Colonic mucosa (tissue), 4 donors: ENCODE measurements at regions not wholly inside any gene's neighbourhood (a gene's known extent, or its start where the extent isn't known, plus 50 kb on each side); places are given as distances from the start of the nearest gene placed in this dataset.

Source experiments
- DNase-seq: peaks from one replicate; pipeline ENCODE4 v3.0.0-alpha.2; 2020
- H3K27ac ChIP-seq: fragments of 200-600 bp; one replicate; pipeline ENCODE4 v1.8.0; 2021
- H3K27me3 ChIP-seq: fragments of 200-600 bp; one replicate; pipeline ENCODE4 v1.8.0; 2021
- H3K36me3 ChIP-seq: fragments of 200-600 bp; one replicate; pipeline ENCODE4 v1.8.0; 2021
- H3K4me1 ChIP-seq: fragments of 200-600 bp; one replicate; pipeline ENCODE4 v1.8.0; 2021; ENCODE audit warnings: mild to moderate bottlenecking
- H3K4me3 ChIP-seq: fragments of 200-600 bp; one replicate; pipeline ENCODE4 v1.8.0; 2021
- H3K9ac ChIP-seq, 2 donors: one replicate each; pipeline ENCODE4 v1.7.0; 2013; ENCODE audit warnings: control low read depth in 2 of 2, low read depth in 2 of 2, low read length in 2 of 2
- H3K9me3 ChIP-seq: fragments of 200-600 bp; one replicate; pipeline ENCODE4 v1.8.0; 2021
- intact Hi-C: fragments of 100-400 bp; cut with DNase I; formaldehyde crosslinking; loops from one replicate; pipeline ENCODE4 v1.14.1; 2022
- TF ChIP-seq, protein P1 (sequence below): fragments of 200-600 bp; IDR thresholded peaks from one replicate; pipeline ENCODE4 v1.8.0; 2022; ENCODE audit warnings: antibody characterized with exemption, mild to moderate bottlenecking
- donor health status: healthy.
- donor health status: DM: no; HTN: no; CAD: no.
- donor health status: DM: no; HTN: no; CAD: no.

DNA sequence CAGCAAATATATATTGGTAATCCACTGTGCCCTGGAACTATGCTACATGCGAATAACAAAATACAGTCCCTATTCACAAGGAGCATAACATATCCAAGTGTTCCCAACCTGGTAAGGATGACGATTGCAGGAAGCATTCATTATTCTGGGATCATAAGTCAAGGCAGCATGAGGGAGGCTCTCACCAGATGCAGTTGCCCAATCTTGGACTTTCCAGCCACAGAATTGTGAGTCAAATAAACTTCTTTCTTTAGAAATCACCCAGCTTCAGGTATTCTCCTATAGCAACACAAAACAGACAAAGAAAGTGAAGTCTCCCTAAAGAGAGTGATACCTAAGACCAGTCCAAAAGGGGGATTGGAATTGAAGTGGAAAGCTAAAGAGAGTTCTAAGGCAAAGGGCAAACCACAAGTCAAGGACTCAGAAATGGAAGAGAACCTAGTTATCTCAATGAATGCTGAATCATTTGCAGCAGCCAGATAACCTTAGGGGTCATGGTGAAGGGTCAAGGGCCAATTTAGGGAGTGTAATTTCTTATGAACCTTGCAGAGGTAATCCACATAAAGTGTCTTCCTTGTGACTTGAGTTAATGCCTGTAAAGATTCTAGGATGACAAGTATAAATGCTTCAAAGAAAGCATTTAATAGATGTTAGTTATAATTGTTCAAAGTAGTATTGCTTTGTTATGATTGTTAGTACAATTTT lies 103.1 kb upstream of the PCDH7 start:
- Histone ChIP-seq H3K9ac (no peak overlapping the region), H3K27ac (no peak overlapping the region), H3K36me3 (no peaks in the 10 kb centered on the region), H3K27me3 (no peaks in the 10 kb centered on the region), H3K9me3 (no peaks in the 10 kb centered on the region), H3K4me1 (no peaks in the 10 kb centered on the region), H3K4me3 (no peak overlapping the region)
- TF ChIP-seq, protein P1, sequence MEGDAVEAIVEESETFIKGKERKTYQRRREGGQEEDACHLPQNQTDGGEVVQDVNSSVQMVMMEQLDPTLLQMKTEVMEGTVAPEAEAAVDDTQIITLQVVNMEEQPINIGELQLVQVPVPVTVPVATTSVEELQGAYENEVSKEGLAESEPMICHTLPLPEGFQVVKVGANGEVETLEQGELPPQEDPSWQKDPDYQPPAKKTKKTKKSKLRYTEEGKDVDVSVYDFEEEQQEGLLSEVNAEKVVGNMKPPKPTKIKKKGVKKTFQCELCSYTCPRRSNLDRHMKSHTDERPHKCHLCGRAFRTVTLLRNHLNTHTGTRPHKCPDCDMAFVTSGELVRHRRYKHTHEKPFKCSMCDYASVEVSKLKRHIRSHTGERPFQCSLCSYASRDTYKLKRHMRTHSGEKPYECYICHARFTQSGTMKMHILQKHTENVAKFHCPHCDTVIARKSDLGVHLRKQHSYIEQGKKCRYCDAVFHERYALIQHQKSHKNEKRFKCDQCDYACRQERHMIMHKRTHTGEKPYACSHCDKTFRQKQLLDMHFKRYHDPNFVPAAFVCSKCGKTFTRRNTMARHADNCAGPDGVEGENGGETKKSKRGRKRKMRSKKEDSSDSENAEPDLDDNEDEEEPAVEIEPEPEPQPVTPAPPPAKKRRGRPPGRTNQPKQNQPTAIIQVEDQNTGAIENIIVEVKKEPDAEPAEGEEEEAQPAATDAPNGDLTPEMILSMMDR: no peak
- no peak for DNase-seq
- intact Hi-C loops: no loop called here

DNA sequence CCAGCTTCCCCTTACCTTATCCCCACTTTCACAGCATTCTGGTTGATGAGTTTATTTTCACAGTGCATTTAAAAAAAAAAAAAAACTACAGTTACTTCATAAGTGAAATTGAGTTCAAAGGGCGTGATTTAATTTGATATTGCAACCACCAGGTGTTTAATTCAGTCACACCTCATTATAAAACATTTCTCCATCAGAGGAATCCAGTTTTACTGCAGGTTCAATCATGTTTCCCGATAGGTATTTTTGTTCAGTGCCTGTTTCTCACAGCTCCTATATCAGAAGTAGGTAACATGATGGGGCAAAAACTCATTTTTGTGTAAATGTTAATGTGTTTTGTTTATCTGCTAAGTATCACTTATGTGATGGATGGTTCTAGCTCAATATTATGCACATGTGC lies 102.3 kb upstream of the PCDH7 start:
- no peak overlapping the region for H3K27ac ChIP-seq
- TF ChIP-seq, protein P1: no peak
- intact Hi-C loops: no loop called here
- H3K9me3 ChIP-seq: no peaks in the 10 kb centered on the region
- H3K27me3 ChIP-seq: no peaks in the 10 kb centered on the region
- H3K4me3 ChIP-seq: no peak overlapping the region
- H3K36me3 ChIP-seq: no peaks in the 10 kb centered on the region
- H3K9ac ChIP-seq: no peak overlapping the region
- no peak for DNase-seq
- H3K4me1 ChIP-seq: no peaks in the 10 kb centered on the region

DNA sequence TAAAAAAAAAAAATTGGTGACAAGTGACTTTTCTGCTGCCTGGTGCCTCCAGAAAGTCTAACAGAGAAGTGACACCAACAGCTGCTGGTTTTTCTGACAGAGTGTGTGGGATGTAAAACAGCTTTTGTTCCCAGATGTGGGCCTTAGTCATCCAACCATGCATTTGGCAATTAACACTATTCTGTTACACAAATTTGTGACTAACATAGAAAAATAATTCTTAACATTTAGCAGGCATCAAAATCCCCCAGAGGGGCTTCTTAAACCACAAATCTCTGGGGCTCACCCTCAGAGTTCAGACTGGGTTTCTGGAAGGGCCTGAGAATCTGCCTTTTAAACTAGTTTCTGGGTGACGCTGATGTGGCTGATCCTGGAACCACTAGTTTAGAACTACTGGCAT lies 100.5 kb upstream of the PCDH7 start:
- no peak overlapping the region for H3K27ac ChIP-seq
- DNase-seq: no peak
- H3K27me3 ChIP-seq: no peaks in the 10 kb centered on the region
- TF ChIP-seq, protein P1: no peak
- no peak overlapping the region for H3K4me3 ChIP-seq
- H3K4me1 ChIP-seq: no peaks in the 10 kb centered on the region
- H3K9me3 ChIP-seq: no peaks in the 10 kb centered on the region
- no peaks in the 10 kb centered on the region for H3K36me3 ChIP-seq
- H3K9ac ChIP-seq: no peak overlapping the region
- intact Hi-C loops: no loop called here

DNA sequence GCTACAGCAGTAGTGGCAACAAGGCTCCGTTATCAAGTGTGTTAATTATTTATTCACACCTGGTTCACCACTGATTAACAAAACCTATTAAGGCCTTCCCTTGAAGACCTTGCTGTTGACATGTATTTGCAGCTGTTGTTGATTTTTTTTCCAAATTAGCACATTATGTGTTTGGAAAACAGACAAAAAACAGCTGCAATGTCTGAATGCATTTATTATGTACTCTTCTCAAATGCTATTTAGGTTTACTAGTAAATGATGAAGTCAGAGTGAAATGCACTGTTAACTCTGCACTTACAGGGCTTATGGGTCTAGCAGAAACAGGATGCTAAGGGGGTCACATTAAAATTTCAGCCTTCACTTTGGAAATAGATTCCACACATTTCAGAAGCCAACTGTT lies 99.5 kb upstream of the PCDH7 start:
- Histone ChIP-seq H3K4me3 (no peak overlapping the region), H3K27me3 (no peaks in the 10 kb centered on the region), H3K9me3 (no peaks in the 10 kb centered on the region), H3K27ac (no peak overlapping the region), H3K9ac (no peak overlapping the region), H3K36me3 (no peaks in the 10 kb centered on the region), H3K4me1 (no peaks in the 10 kb centered on the region)
- DNase-seq: no peak
- intact Hi-C loops: no loop called here
- TF ChIP-seq, protein P1: no peak

DNA sequence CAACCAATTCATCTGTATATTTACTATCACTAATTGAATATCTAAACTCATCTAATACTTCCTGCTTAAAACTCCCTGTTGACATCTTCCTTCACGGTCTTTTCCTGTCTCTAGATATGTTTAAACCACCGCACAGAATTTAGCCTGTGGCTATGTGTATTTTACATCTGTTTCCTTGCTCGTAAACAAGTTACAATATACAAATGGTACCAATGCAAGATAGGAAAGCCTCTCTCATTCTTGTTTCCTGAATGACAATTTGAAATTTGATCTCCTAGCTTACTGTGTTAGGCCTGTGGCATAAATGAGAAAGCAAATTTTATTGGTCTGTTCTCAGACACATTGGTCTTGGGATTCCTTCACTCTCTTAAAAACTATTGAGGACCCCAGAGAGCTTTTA lies 89.7 kb upstream of the PCDH7 start:
- Histone ChIP-seq H3K4me3 (no peak overlapping the region), H3K27ac (no peak overlapping the region), H3K9me3 (no peaks in the 10 kb centered on the region), H3K4me1 (no peaks in the 10 kb centered on the region), H3K36me3 (no peaks in the 10 kb centered on the region), H3K9ac (no peak overlapping the region), H3K27me3 (no peaks in the 10 kb centered on the region)
- no peak for DNase-seq
- TF ChIP-seq, protein P1: no peak
- intact Hi-C loops: no loop called here
